ENCODE measurements at regions not wholly inside any gene's neighbourhood (a gene's known extent, or its start where the extent isn't known, plus 50 kb on each side); places are given as distances from the start of the nearest gene placed in this dataset.

DNA sequence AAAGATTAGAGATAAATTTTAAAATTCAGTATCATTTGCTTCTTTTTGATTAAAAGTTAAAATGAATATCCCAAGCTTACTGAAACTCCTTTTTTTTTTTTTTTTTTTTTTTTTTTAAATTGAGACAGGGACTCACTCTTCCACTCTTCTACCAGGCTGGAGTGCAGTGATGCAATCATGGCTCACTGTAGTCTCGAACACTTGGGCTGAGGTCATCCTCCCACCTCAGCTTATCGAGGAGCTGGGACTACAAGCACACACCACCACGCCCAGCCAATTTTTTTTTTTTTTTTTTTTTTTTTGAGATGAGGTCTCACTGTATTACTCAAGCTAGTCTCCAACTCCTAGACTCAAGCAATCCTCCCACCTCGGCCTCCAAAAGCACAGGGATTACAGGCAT lies 92.1 kb upstream of the RGS18 start (continued):
- TF ChIP-seq, protein P1, sequence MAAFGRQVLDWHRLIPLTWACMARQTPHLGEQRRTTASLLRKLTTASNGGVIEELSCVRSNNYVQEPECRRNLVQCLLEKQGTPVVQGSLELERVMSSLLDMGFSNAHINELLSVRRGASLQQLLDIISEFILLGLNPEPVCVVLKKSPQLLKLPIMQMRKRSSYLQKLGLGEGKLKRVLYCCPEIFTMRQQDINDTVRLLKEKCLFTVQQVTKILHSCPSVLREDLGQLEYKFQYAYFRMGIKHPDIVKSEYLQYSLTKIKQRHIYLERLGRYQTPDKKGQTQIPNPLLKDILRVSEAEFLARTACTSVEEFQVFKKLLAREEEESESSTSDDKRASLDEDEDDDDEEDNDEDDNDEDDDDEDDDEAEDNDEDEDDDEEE (CRISPR knock-in tag; IDR thresholded peaks at IDR 0.05) = no peak
- TF ChIP-seq, protein P2, sequence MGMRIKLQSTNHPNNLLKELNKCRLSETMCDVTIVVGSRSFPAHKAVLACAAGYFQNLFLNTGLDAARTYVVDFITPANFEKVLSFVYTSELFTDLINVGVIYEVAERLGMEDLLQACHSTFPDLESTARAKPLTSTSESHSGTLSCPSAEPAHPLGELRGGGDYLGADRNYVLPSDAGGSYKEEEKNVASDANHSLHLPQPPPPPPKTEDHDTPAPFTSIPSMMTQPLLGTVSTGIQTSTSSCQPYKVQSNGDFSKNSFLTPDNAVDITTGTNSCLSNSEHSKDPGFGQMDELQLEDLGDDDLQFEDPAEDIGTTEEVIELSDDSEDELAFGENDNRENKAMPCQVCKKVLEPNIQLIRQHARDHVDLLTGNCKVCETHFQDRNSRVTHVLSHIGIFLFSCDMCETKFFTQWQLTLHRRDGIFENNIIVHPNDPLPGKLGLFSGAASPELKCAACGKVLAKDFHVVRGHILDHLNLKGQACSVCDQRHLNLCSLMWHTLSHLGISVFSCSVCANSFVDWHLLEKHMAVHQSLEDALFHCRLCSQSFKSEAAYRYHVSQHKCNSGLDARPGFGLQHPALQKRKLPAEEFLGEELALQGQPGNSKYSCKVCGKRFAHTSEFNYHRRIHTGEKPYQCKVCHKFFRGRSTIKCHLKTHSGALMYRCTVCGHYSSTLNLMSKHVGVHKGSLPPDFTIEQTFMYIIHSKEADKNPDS (CRISPR knock-in tag; IDR thresholded peaks at IDR 0.05) = no peak
- TF ChIP-seq HCFC1 (IDR thresholded peaks at IDR 0.05; ENCODE audit: low read depth, low read length) (no peak), CBX2 (IDR thresholded peaks at IDR 0.05; ENCODE audit: low read depth, low read length) (no peak), CBX2 (CRISPR knock-in tag; IDR thresholded peaks at IDR 0.05; ENCODE audit: low read depth) (no peak), TCF7 (IDR thresholded peaks at IDR 0.05; ENCODE audit: low read depth) (no peak), ZNF589 (CRISPR knock-in tag; conservative IDR thresholded peaks at IDR 0.05) (no peak)

DNA sequence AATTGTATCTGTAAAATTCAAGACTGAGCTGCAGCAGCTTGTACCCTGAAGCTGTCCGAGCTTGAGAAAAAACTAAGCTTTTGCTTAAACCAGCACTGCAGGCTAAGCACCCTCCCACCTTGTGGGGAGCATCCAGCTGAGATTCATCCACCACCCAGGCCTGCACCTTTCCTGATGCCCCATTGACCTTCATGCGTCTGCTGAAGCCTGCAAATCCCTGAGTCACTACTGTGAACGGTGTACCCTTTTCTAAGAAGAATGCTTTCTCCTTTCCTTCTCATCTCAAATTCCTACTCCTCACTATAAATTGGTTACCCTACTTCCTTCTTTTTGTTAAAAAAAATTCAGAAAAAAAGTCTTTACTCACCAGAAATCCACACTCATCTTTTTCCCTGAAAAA lies 90.9 kb upstream of the RGS18 start:
- Histone ChIP-seq H2AFZ (ENCODE audit: low read length) (no peak overlapping the region), H3K79me2 (ENCODE audit: insufficient read depth, low read length) (no peaks in the 10 kb centered on the region), H4K20me1 (ENCODE audit: insufficient read depth, low read length) (no peaks in the 10 kb centered on the region), H3K4me3 (replicated peaks in 1 of 3; ENCODE audit: insufficient read depth in 1 of 3, low read depth in 2 of 3, low read length in 3 of 3) (no peak overlapping the region), H3K4me1 (ENCODE audit: insufficient read depth, low read length) (no peaks in the 10 kb centered on the region), H3K27me3 (ENCODE audit: control insufficient read depth in 1 of 2, insufficient read depth in 2 of 2, low read length in 2 of 2) (no peaks in the 10 kb centered on the region), H3K4me2 (ENCODE audit: low read depth, low read length) (no peak overlapping the region), H3K9ac (ENCODE audit: insufficient read depth, low read depth, low read length) (no peak overlapping the region), H3K27ac (ENCODE audit: extremely low read length, insufficient read depth, low read length) (no peak overlapping the region), H3K36me3 (replicated peaks in 1 of 2; ENCODE audit: control insufficient read depth in 1 of 2, insufficient read depth in 2 of 2, low read length in 2 of 2) (no peaks in the 10 kb centered on the region), H3K9me3 (ENCODE audit: low read length) (no peaks in the 10 kb centered on the region)
- DNase-seq (ENCODE audit: low spot score) = no peak
- no peak for FAIRE-seq
- no peak for ATAC-seq
- POLR2A ChIA-PET = no interaction called here
- intact Hi-C loops (cut with micrococcal nuclease; ENCODE audit: unreplicated experiment) (no loop called here), in situ Hi-C loops (cut with HindIII; ENCODE audit: extremely low pct_ligation_motif_present, low pct_unique_long_range_greater_than_20kb) (no loop called here)
- no TSS peak for BruUV-seq (replicated peaks)
- 2% methylated on average over 3 of the region's 3 CpGs for WGBS (ENCODE audit: low lambda C conversion rate)
- CTCF ChIA-PET (ENCODE audit: low intra/inter-chr PET ratio, low total read pairs) = no interaction called here
- TF ChIP-seq ZNF850 (CRISPR knock-in tag; conservative IDR thresholded peaks at IDR 0.05) = no peak
- TF ChIP-seq ZNF10 (CRISPR knock-in tag; IDR thresholded peaks at IDR 0.05; ENCODE audit: borderline replicate concordance, low read depth) = no peak
- TF ChIP-seq, protein P3, sequence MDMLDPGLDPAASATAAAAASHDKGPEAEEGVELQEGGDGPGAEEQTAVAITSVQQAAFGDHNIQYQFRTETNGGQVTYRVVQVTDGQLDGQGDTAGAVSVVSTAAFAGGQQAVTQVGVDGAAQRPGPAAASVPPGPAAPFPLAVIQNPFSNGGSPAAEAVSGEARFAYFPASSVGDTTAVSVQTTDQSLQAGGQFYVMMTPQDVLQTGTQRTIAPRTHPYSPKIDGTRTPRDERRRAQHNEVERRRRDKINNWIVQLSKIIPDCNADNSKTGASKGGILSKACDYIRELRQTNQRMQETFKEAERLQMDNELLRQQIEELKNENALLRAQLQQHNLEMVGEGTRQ (IDR thresholded peaks at IDR 0.05; ENCODE audit: low read depth, low read length) = no peak
- TF ChIP-seq, protein P3 (CRISPR knock-in tag; IDR thresholded peaks at IDR 0.05; ENCODE audit: borderline replicate concordance) = no peak
- TF ChIP-seq, protein P4, sequence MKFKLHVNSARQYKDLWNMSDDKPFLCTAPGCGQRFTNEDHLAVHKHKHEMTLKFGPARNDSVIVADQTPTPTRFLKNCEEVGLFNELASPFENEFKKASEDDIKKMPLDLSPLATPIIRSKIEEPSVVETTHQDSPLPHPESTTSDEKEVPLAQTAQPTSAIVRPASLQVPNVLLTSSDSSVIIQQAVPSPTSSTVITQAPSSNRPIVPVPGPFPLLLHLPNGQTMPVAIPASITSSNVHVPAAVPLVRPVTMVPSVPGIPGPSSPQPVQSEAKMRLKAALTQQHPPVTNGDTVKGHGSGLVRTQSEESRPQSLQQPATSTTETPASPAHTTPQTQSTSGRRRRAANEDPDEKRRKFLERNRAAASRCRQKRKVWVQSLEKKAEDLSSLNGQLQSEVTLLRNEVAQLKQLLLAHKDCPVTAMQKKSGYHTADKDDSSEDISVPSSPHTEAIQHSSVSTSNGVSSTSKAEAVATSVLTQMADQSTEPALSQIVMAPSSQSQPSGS (CRISPR knock-in tag; IDR thresholded peaks at IDR 0.05) = no peak
- no peak for TF ChIP-seq TEAD2 (CRISPR knock-in tag; IDR thresholded peaks at IDR 0.05)
- no peak for TF ChIP-seq CHCHD3 (CRISPR knock-in tag; IDR thresholded peaks at IDR 0.05)
- TF ChIP-seq, protein P5, sequence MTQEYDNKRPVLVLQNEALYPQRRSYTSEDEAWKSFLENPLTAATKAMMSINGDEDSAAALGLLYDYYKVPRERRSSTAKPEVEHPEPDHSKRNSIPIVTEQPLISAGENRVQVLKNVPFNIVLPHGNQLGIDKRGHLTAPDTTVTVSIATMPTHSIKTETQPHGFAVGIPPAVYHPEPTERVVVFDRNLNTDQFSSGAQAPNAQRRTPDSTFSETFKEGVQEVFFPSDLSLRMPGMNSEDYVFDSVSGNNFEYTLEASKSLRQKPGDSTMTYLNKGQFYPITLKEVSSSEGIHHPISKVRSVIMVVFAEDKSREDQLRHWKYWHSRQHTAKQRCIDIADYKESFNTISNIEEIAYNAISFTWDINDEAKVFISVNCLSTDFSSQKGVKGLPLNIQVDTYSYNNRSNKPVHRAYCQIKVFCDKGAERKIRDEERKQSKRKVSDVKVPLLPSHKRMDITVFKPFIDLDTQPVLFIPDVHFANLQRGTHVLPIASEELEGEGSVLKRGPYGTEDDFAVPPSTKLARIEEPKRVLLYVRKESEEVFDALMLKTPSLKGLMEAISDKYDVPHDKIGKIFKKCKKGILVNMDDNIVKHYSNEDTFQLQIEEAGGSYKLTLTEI (CRISPR knock-in tag; conservative IDR thresholded peaks at IDR 0.05) = no peak
- TF ChIP-seq ZNF547 (CRISPR knock-in tag; IDR thresholded peaks at IDR 0.05) = no peak
- TF ChIP-seq ERF (CRISPR knock-in tag; IDR thresholded peaks at IDR 0.05) = no peak

Data from HepG2 (cell line).